Liver (tissue), 8 donors: ENCODE measurements at regions not wholly inside any gene's neighbourhood (a gene's known extent, or its start where the extent isn't known, plus 50 kb on each side); places are given as distances from the start of the nearest gene placed in this dataset.
"Not testable (repeated sequence)": the region's sequence is repeated elsewhere in the genome, so short reads cannot be mapped to it uniquely, and the experiment has no call there.

Experiments
- DNase-seq: peaks from one replicate; pipeline ENCODE4 v3.0.0-alpha.2; 2017; ENCODE audit warnings: low spot score
- H3K27ac ChIP-seq, 2 donors: one replicate each; pipeline ENCODE4 v1.7.0; 2013; ENCODE audit warnings: inconsistent platforms in 2 of 2, low read length in 2 of 2, control low read depth in 1 of 2, low read depth in 1 of 2, mild to moderate bottlenecking in 1 of 2
- H3K27me3 ChIP-seq, 4 donors: one replicate each; pipeline versions ENCODE4 v1.6.1 to v1.7.0; 2013; ENCODE audit warnings: low read length in 3 of 4, inconsistent platforms in 1 of 4, mild to moderate bottlenecking in 1 of 4, moderate library complexity in 1 of 4; ENCODE audit not compliant: control insufficient read depth in 4 of 4, insufficient read depth in 4 of 4
- H3K36me3 ChIP-seq, 4 donors: one replicate each; pipeline versions ENCODE4 v1.6.1 to v1.7.0; 2013; ENCODE audit warnings: low read length in 3 of 4, mild to moderate bottlenecking in 3 of 4, low read depth in 1 of 4, moderate library complexity in 1 of 4; ENCODE audit not compliant: control insufficient read depth in 4 of 4, insufficient read depth in 3 of 4
- H3K4me1 ChIP-seq, 4 donors: one replicate each; pipeline versions ENCODE4 v1.6.1 to v1.7.0; 2013; ENCODE audit warnings: low read length in 3 of 4, mild to moderate bottlenecking in 3 of 4, moderate library complexity in 1 of 4; ENCODE audit not compliant: control insufficient read depth in 4 of 4, insufficient read depth in 4 of 4
- H3K4me3 ChIP-seq, 3 donors: one replicate each; pipeline versions ENCODE4 v1.6.1 to v1.7.0; 2013; ENCODE audit warnings: low read length in 3 of 3, control low read depth in 1 of 3, low read depth in 1 of 3, mild to moderate bottlenecking in 1 of 3
- H3K9ac ChIP-seq, 2 donors: one replicate each; pipeline ENCODE4 v1.7.0; 2013; ENCODE audit warnings: low read length in 2 of 2, mild to moderate bottlenecking in 2 of 2, moderate library complexity in 2 of 2, control low read depth in 1 of 2, low read depth in 1 of 2
- H3K9me3 ChIP-seq, 4 donors: one replicate each; pipeline versions ENCODE4 v1.6.1 to v1.7.0; 2013; ENCODE audit warnings: low read length in 3 of 4; ENCODE audit not compliant: control insufficient read depth in 4 of 4
- ATF3 ChIP-seq: IDR thresholded peaks from 2 replicates; pipeline ENCODE4 v1.6.1; 2016; ENCODE audit warnings: antibody characterized with exemption
- EGR1 ChIP-seq, 2 donors: IDR thresholded peaks; 2 replicates each; pipeline ENCODE4 v1.6.1; 2016 to 2018; ENCODE audit warnings: antibody characterized with exemption in 2 of 2, low read depth in 2 of 2
- FOXA1 ChIP-seq: IDR thresholded peaks from 2 replicates; pipeline ENCODE4 v1.6.1; 2016; ENCODE audit warnings: antibody characterized with exemption
- FOXA2 ChIP-seq: IDR thresholded peaks from 2 replicates; pipeline ENCODE4 v1.6.1; 2016; ENCODE audit warnings: antibody characterized with exemption
- GABPA ChIP-seq, 2 donors: IDR thresholded peaks in 1 of 2; conservative IDR thresholded peaks in 1 of 2; 2 replicates each; pipeline ENCODE4 v1.6.1; 2016; ENCODE audit warnings: antibody characterized with exemption in 2 of 2, mild to moderate bottlenecking in 1 of 2, moderate library complexity in 1 of 2
- HNF4A ChIP-seq, 2 donors: conservative IDR thresholded peaks; 2 replicates each; pipeline ENCODE4 v1.6.1; 2016; ENCODE audit warnings: antibody characterized with exemption in 2 of 2, mild to moderate bottlenecking in 2 of 2
- HNF4G ChIP-seq: IDR thresholded peaks from 2 replicates; pipeline ENCODE4 v1.6.1; 2016; ENCODE audit warnings: antibody characterized with exemption
- JUND ChIP-seq, 2 donors: IDR thresholded peaks; 2 replicates each; pipeline ENCODE4 v1.6.1; 2016; ENCODE audit warnings: antibody characterized with exemption in 2 of 2
- MAX ChIP-seq: IDR thresholded peaks from 2 replicates; pipeline ENCODE4 v1.6.1; 2016; ENCODE audit warnings: antibody characterized with exemption
- NR2F2 ChIP-seq: IDR thresholded peaks from 2 replicates; pipeline ENCODE4 v1.6.1; 2016; ENCODE audit warnings: antibody characterized with exemption
- RAD21 ChIP-seq, 2 donors: IDR thresholded peaks; 2 replicates each; pipeline ENCODE4 v1.6.1; 2016; ENCODE audit warnings: antibody characterized with exemption in 2 of 2, mild to moderate bottlenecking in 2 of 2
- RXRA ChIP-seq, 2 donors: IDR thresholded peaks; 2 replicates each; pipeline ENCODE4 v1.6.1; 2017 to 2018; ENCODE audit warnings: antibody characterized with exemption in 2 of 2, mild to moderate bottlenecking in 1 of 2
- SP1 ChIP-seq: IDR thresholded peaks from 2 replicates; pipeline ENCODE4 v1.6.1; 2018; ENCODE audit warnings: antibody characterized with exemption, mild to moderate bottlenecking
- YY1 ChIP-seq: IDR thresholded peaks from 2 replicates; pipeline ENCODE4 v1.6.1; 2016; ENCODE audit warnings: antibody characterized with exemption, mild to moderate bottlenecking
- WGBS: extraction: QIAGEN DNeasy Blood & Tissue Kit; methylation state at CpG from one replicate; pipeline ENCODE4 v1.1.7; 2013; 5-methylcytosine and 5-hydroxymethylcytosine counted together
- TF ChIP-seq, protein P1 (sequence below): fragments of 150-350 bp; IDR thresholded peaks from 2 replicates; pipeline ENCODE4 v1.5.1; 2017; ENCODE audit warnings: improper control_type of control experiment, low read depth, low read length; ENCODE audit not compliant: missing input control
- TF ChIP-seq, protein P2 (sequence below): IDR thresholded peaks from 2 replicates; pipeline ENCODE4 v1.6.1; 2016; ENCODE audit warnings: antibody characterized with exemption, mild to moderate bottlenecking
- TF ChIP-seq, protein P3 (sequence below): IDR thresholded peaks from 2 replicates; pipeline ENCODE4 v1.6.1; 2016; ENCODE audit warnings: antibody characterized with exemption
- donor health status: healthy.
- donor health status: healthy.
- donor health status: healthy.
- donor health status: healthy.
- donor health status: healthy.

DNA sequence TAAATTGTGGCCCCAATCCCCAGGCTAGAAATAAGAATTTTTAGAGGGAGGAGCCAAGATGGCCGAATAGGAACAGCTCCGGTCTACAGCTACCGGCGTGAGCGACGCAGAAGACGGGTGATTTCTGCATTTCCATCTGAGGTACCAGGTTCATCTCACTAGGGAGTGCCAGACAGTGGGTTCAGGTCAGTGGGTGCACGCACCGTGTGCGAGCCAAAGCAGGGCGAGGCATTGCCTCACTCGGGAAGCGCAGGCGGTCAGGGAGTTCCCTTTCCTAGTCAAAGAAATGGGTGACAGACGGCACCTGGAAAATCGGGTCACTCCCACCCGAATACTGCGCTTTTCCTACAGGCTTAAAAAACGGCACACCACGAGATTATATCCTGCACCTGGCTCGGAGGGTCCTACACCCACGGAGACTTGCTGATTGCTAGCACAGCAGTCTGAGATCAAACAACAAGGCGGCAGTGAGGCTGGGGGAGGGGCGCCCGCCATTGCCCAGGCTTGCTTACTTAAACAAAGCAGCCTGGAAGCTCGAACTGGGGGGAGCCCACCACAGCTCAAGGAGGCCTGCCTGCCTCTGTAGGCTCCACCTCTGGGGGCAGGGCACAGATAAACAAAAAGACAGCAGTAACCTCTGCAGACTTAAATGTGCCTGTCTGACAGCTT, 257.7 kb upstream of the MEIS1 start:
- H3K27me3 ChIP-seq, H3K27ac ChIP-seq, H3K9ac ChIP-seq, DNase-seq, H3K36me3 ChIP-seq, H3K9me3 ChIP-seq, H3K4me1 ChIP-seq, H3K4me3 ChIP-seq: not testable (repeated sequence)
- WGBS: 86% methylated on average over 26 of the region's 26 CpGs

GRCh38 chr2:66174491-66174890, 260.4 kb upstream of the MEIS1 start:
- WGBS: 91% methylated on average over 5 of the region's 5 CpGs
- no peaks in the 10 kb centered on the region for H3K27me3 ChIP-seq
- TF ChIP-seq, protein P1, sequence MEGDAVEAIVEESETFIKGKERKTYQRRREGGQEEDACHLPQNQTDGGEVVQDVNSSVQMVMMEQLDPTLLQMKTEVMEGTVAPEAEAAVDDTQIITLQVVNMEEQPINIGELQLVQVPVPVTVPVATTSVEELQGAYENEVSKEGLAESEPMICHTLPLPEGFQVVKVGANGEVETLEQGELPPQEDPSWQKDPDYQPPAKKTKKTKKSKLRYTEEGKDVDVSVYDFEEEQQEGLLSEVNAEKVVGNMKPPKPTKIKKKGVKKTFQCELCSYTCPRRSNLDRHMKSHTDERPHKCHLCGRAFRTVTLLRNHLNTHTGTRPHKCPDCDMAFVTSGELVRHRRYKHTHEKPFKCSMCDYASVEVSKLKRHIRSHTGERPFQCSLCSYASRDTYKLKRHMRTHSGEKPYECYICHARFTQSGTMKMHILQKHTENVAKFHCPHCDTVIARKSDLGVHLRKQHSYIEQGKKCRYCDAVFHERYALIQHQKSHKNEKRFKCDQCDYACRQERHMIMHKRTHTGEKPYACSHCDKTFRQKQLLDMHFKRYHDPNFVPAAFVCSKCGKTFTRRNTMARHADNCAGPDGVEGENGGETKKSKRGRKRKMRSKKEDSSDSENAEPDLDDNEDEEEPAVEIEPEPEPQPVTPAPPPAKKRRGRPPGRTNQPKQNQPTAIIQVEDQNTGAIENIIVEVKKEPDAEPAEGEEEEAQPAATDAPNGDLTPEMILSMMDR: no peak
- TF ChIP-seq, protein P2, sequence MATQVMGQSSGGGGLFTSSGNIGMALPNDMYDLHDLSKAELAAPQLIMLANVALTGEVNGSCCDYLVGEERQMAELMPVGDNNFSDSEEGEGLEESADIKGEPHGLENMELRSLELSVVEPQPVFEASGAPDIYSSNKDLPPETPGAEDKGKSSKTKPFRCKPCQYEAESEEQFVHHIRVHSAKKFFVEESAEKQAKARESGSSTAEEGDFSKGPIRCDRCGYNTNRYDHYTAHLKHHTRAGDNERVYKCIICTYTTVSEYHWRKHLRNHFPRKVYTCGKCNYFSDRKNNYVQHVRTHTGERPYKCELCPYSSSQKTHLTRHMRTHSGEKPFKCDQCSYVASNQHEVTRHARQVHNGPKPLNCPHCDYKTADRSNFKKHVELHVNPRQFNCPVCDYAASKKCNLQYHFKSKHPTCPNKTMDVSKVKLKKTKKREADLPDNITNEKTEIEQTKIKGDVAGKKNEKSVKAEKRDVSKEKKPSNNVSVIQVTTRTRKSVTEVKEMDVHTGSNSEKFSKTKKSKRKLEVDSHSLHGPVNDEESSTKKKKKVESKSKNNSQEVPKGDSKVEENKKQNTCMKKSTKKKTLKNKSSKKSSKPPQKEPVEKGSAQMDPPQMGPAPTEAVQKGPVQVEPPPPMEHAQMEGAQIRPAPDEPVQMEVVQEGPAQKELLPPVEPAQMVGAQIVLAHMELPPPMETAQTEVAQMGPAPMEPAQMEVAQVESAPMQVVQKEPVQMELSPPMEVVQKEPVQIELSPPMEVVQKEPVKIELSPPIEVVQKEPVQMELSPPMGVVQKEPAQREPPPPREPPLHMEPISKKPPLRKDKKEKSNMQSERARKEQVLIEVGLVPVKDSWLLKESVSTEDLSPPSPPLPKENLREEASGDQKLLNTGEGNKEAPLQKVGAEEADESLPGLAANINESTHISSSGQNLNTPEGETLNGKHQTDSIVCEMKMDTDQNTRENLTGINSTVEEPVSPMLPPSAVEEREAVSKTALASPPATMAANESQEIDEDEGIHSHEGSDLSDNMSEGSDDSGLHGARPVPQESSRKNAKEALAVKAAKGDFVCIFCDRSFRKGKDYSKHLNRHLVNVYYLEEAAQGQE: no peak
- TF ChIP-seq FOXA2 (no peak), HNF4G (no peak), FOXA1 (no peak), EGR1 (IDR thresholded peaks at IDR 0.05; ENCODE audit: low read depth in 2 of 2) (no peak), JUND (IDR thresholded peaks at IDR 0.05) (no peak), ATF3 (no peak), YY1 (no peak), NR2F2 (no peak), SP1 (no peak)

GRCh38 chr2:66173645-66174044, 261.3 kb upstream of the MEIS1 start:
- 93% methylated on average over 1 of the region's 1 CpG for WGBS
- DNase-seq: no peak
- no peak for TF ChIP-seq FOXA1
- TF ChIP-seq NR2F2: no peak
- no peak for TF ChIP-seq RXRA (IDR thresholded peaks at IDR 0.05)
- TF ChIP-seq, protein P3, sequence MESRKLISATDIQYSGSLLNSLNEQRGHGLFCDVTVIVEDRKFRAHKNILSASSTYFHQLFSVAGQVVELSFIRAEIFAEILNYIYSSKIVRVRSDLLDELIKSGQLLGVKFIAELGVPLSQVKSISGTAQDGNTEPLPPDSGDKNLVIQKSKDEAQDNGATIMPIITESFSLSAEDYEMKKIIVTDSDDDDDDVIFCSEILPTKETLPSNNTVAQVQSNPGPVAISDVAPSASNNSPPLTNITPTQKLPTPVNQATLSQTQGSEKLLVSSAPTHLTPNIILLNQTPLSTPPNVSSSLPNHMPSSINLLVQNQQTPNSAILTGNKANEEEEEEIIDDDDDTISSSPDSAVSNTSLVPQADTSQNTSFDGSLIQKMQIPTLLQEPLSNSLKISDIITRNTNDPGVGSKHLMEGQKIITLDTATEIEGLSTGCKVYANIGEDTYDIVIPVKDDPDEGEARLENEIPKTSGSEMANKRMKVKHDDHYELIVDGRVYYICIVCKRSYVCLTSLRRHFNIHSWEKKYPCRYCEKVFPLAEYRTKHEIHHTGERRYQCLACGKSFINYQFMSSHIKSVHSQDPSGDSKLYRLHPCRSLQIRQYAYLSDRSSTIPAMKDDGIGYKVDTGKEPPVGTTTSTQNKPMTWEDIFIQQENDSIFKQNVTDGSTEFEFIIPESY: no peak
- no peak for TF ChIP-seq YY1
- no peak for TF ChIP-seq MAX
- no peak for TF ChIP-seq EGR1 (IDR thresholded peaks at IDR 0.05; ENCODE audit: low read depth in 2 of 2)
- TF ChIP-seq ATF3: no peak
- no peak for TF ChIP-seq GABPA (IDR thresholded peaks at IDR 0.05 in 1 of 2, conservative IDR thresholded peaks at IDR 0.05 in 1 of 2)
- no peak for TF ChIP-seq SP1
- TF ChIP-seq RAD21 (IDR thresholded peaks at IDR 0.05): no peak
- TF ChIP-seq JUND (IDR thresholded peaks at IDR 0.05): no peak
- TF ChIP-seq HNF4A (conservative IDR thresholded peaks at IDR 0.05): no peak
- TF ChIP-seq HNF4G: no peak

More at GRCh38 chr2:66174491-66174890, 260.4 kb upstream of the MEIS1 start:
- H3K9ac ChIP-seq: no peak overlapping the region
- no peaks in the 10 kb centered on the region for H3K4me1 ChIP-seq
- DNase-seq: no peak
- H3K27ac ChIP-seq: no peak overlapping the region
- H3K9me3 ChIP-seq: no peaks in the 10 kb centered on the region
- H3K36me3 ChIP-seq: no peaks in the 10 kb centered on the region
- no peak overlapping the region for H3K4me3 ChIP-seq

More at GRCh38 chr2:66173645-66174044, 261.3 kb upstream of the MEIS1 start:
- no peaks in the 10 kb centered on the region for H3K4me1 ChIP-seq
- H3K9me3 ChIP-seq: no peaks in the 10 kb centered on the region
- H3K4me3 ChIP-seq: no peak overlapping the region
- no peaks in the 10 kb centered on the region for H3K27me3 ChIP-seq
- no peak overlapping the region for H3K9ac ChIP-seq
- H3K36me3 ChIP-seq: no peaks in the 10 kb centered on the region
- no peak overlapping the region for H3K27ac ChIP-seq
